HG03103 (cell line): ENCODE measurements at regions not wholly inside any gene's neighbourhood (a gene's known extent, or its start where the extent isn't known, plus 50 kb on each side); places are given as distances from the start of the nearest gene placed in this dataset.

Experiments used
- ATAC-seq: cut with Tn5 transposase; IDR thresholded peaks from one replicate; pipeline ENCODE4 v1.9.1; 2021; ENCODE audit warnings: low read depth; ENCODE audit not compliant: unreplicated experiment

DNA sequence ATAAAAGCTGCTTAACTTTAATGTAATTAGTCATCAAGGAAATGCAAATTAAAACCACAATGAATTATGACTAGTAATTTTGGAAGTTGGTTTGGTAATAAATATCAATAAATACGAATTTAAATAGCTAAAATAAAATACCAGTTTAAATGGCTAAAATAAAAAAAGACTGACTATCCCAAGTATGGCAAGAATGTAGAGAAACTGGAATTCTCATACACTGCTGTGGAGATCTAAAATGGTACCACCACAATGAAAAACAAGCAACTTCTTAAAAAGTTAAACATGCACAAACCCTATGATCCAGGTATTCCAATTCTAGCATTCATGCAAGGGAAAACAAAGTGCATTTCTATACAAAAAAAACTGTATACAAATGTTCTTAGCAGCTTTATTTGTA is 382.6 kb upstream of the NR5A2 start:
- ATAC-seq: no peak

DNA sequence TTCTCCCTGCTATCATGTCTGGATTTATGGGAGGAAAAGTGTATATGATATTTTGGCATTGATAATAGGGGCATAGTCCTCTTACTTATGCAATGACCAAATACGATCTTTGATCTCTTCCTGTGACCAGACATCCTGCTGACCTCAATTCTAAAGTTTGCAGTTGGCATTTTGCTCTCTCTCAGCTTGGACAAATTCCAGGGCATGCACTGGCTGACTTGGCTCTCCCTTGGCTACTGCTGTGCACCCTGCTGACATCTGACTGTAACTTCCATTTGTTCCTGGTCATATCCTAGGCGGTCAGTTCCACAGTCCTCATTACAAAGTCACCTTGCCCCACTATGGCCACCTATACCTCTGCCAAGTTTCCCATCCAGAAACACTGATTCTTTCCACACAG is 380.7 kb upstream of the NR5A2 start:
- ATAC-seq: no peak

GRCh38 chr1:199657449-199657848 is 370.1 kb upstream of the NR5A2 start:
- no peak for ATAC-seq

- ATAC-seq: no peak
Measured at GRCh38 chr1:199660071-199660470, 367.4 kb upstream of the NR5A2 start.

GRCh38 chr1:199665371-199665770 is 362.1 kb upstream of the NR5A2 start:
- no peak for ATAC-seq

DNA sequence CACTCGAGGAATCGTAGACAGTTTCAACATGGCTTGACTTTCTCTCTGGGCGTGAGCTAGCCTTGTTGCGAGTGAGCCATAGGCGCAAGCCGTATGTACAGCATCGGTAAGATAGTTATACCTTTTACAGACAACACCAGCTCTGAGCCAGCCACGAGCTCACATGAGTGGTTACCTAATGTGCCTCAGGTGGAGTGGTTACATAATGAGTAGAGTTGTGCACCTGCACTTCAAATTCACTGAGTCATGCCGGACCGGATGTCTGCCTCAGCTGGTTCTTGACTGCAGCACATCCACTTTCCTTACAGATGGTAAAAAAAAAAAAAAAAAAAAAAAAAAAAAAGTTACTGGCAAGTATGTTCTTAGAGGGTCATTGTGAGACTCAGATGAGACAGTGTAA is 360.4 kb upstream of the NR5A2 start:
- no peak for ATAC-seq

DNA sequence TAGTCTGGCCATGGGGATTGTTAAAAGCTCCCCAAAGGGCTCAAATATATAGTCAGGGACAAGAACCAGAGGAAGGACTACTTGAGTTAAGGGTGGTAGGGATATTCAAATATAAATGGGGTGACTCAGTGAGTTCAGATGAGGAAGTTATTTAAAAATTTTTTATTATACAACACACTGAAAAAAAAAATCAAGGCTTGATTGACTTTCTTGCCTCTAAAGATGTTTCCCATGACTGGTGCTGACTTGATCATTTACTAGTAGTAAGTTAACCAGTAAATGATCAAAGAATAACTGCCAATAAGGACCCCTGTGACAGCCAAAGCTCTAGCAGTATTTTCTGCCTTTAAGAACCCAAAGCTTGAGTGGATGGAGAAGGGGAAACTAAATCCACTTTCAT is 357.6 kb upstream of the NR5A2 start:
- no peak for ATAC-seq

- ATAC-seq: no peak
Measured at GRCh38 chr1:199671684-199672083, 355.8 kb upstream of the NR5A2 start.

DNA sequence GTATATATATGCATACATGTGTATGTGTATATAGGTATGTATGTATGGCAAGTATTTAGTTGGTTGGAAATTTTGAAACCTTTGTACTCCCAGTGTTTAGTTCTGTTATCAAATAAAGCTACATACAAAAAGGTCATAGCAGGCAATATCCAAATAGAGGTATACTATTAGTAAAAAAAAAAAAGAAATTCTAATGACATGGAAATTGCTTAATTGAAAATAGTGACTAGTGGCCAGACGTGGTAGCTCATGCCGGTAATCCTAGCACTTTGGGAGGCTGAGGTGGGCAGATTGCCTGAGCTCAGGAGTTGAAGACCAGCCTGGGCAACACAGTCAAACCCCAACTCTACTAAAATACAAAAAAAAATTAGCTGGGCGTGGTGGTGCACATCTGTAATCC is 351.6 kb upstream of the NR5A2 start:
- no peak for ATAC-seq

- ATAC-seq: no peak
Measured at GRCh38 chr1:199678771-199679170, 348.7 kb upstream of the NR5A2 start.

DNA sequence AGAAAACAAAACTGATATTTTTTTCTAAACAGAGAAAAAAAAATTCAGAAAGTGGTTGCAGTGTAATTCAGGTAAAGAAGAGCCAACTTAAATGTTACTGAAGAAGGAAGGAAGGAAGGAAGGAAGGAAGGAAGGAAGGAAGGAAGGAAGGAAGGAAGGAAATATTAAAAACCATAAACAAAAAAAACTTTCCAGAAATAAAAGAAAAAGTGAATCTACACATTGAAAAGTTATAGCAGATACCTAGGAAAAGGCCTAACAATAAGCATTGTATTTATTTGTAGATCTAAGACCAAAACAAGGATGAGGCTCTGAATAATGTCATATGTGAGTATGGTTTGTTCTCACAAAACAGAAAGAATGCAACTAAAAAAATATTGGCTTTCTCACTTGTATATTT is 345.4 kb upstream of the NR5A2 start:
- no peak for ATAC-seq

GRCh38 chr1:199684686-199685273 is 342.7 kb upstream of the NR5A2 start:
- peak; percentile 91 for ATAC-seq

GRCh38 chr1:199685369-199685768 is 342.1 kb upstream of the NR5A2 start:
- ATAC-seq: no peak

DNA sequence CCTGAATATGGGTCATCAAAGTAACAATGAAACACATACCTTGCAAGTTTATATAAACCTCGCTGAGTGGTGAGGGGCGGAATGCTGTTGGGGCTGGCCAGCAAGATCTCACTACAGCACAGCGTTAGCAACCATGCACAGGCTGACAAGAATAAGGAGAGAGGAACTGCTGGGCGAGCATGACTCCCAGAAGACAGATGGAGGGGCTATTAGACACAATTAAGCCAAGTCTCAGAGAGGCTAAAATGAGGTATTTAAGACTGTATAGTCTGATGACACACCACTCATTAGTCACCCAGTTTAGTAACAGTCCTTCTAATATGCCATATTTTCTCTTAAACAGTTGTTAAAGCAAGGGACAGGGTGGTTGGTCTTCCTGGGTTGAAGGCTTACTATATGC is 340.2 kb upstream of the NR5A2 start:
- ATAC-seq: no peak

GRCh38 chr1:199688133-199688676 is 339.3 kb upstream of the NR5A2 start:
- ATAC-seq: no peak

GRCh38 chr1:199688774-199689173 is 338.7 kb upstream of the NR5A2 start:
- no peak for ATAC-seq

DNA sequence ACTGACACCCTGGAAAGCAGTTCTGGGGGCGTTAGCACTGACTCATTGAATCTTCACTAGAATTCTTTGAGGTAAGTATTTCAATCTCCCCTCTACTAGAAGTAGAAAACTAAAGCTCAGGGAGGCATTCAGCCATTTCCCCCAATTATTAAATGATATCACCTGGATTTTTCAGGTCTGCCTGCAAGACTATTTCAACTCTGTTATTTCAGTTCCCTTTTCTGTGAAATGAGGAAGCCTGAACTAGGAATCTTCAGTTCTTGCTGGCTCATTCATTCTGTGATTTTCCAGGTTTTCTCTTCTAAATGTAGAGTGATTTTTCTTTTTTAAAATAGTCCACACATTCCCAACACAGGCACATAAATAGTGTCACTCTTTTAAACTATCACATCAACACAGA is 337.0 kb upstream of the NR5A2 start:
- ATAC-seq: no peak

DNA sequence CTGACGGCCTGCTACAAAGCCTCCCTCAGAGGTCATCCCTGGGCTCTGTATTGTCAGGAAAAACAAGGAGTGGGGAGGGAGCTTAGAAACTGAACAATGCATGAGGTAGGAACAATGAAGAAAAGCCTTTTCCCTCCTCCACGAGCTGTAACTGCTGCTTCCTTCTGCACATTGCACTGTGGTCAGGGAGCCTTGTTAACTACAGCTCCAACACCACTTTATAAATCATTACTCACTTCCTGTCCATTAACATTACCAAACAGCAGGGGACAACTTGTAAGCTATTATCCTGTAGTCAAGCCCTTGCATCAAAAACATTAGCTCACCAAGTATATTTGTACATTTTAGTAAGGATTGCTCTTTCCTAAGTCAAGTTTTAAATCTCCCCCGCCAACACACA is 336.0 kb upstream of the NR5A2 start:
- no peak for ATAC-seq

DNA sequence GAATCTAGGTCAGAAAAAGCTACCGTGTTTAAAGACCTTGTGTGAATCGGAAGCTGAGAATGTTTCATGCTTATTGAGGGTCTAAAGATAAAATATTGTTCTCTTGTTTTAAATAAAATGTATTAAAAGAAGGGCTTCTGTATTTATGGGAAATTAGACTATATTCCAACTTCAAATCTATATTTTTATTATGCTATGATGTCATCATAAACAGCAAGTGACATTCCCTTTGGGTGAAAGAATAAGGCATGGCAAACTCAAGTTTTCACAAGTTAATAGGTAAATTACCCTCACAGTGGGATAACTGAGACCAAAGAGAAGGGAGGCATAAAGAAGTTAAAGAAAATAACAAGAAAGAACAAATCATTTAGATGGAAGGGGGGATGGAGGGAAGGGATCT is 333.8 kb upstream of the NR5A2 start:
- no peak for ATAC-seq

DNA sequence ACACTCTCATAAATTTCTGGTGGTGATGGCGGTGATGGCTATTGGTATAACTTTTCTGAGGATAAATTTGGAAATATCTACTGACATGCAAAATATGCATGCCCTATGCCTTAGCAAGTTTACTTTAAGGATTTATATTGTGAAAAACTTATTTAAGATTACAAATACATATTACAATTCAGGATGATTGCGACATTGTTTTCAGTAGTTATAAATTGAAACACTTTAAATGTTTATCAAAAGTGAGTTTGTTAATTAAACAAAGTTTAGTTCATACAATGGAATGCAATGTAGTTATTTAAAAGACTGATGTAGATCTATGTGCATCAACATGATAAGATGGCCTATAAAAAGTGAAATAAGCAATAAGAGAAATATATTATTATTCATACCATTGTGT is 331.3 kb upstream of the NR5A2 start:
- ATAC-seq: no peak

GRCh38 chr1:199698222-199698621 is 329.3 kb upstream of the NR5A2 start:
- ATAC-seq: no peak

GRCh38 chr1:199700551-199700950 is 327.0 kb upstream of the NR5A2 start:
- no peak for ATAC-seq

DNA sequence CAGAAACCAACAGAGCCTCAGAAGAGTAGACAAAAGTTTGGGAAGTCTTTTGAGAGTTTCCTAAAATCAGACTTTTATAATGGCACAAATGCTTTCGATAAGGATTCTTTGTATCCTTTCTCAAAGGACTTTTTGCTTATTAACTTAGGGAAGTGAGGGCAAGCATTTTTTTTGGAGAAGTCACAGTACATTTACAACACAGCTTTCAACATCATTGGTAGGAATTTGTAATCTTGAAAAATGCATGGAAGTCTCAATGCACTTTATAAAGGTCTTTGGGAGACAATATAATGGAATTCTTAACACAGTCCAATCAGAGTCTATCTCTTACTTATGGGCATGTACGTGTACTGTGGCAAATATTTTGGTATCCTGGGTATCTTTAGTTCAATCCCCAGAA is 325.8 kb upstream of the NR5A2 start:
- no peak for ATAC-seq
